ENCODE measurements at regions not wholly inside any gene's neighbourhood (a gene's known extent, or its start where the extent isn't known, plus 50 kb on each side); places are given as distances from the start of the nearest gene placed in this dataset.

- no peak overlapping the region for H3K4me3 ChIP-seq
- H3K9ac ChIP-seq (ENCODE audit: insufficient read length), result no peak overlapping the region
- TF ChIP-seq FOXP2 (optimal IDR thresholded peaks at IDR 0.05; ENCODE audit: control extremely low read depth, extremely low read length, insufficient read depth), result no peak
- no peaks in the 10 kb centered on the region for H3K36me3 ChIP-seq (ENCODE audit: insufficient read depth, low read length)
- no peaks in the 10 kb centered on the region for H3K9me3 ChIP-seq (ENCODE audit: low read depth, low read length)
- no peak for DNase-seq (ENCODE audit: low read depth, low spot score)
- H3K27ac ChIP-seq, result no peak overlapping the region
These were observed 131.7 kb downstream of the TEX36 start for GRCh38 chr10:125551247-125551646.

- Histone ChIP-seq H3K4me3 (no peak overlapping the region), H3K9ac (ENCODE audit: insufficient read length) (no peak overlapping the region), H3K9me3 (ENCODE audit: low read depth, low read length) (no peaks in the 10 kb centered on the region), H3K27ac (no peak overlapping the region), H3K36me3 (ENCODE audit: insufficient read depth, low read length) (no peaks in the 10 kb centered on the region)
- DNase-seq (ENCODE audit: low read depth, low spot score), result no peak
- TF ChIP-seq EZH2 (IDR thresholded peaks at IDR 0.05), result no peak
- TF ChIP-seq POLR2AphosphoS5 (IDR thresholded peaks at IDR 0.05; ENCODE audit: borderline replicate concordance, low read depth, low read length), result no peak
- no peak for TF ChIP-seq FOXP2 (optimal IDR thresholded peaks at IDR 0.05; ENCODE audit: control extremely low read depth, extremely low read length, insufficient read depth)
These were observed 132.6 kb downstream of the TEX36 start for GRCh38 chr10:125550362-125550761.

- no peaks in the 10 kb centered on the region for H3K36me3 ChIP-seq (ENCODE audit: insufficient read depth, low read length)
- TF ChIP-seq POLR2AphosphoS5 (IDR thresholded peaks at IDR 0.05; ENCODE audit: borderline replicate concordance, low read depth, low read length), result no peak
- no peak for TF ChIP-seq FOXP2 (optimal IDR thresholded peaks at IDR 0.05; ENCODE audit: control extremely low read depth, extremely low read length, insufficient read depth)
- TF ChIP-seq EZH2 (IDR thresholded peaks at IDR 0.05), result no peak
- no peaks in the 10 kb centered on the region for H3K9me3 ChIP-seq (ENCODE audit: low read depth, low read length)
- no peak overlapping the region for H3K27ac ChIP-seq
- no peak for DNase-seq (ENCODE audit: low read depth, low spot score)
- no peak overlapping the region for H3K4me3 ChIP-seq
- no peak overlapping the region for H3K9ac ChIP-seq (ENCODE audit: insufficient read length)
These were observed 133.3 kb downstream of the TEX36 start for GRCh38 chr10:125549653-125550052.

- Histone ChIP-seq H3K36me3 (ENCODE audit: insufficient read depth, low read length) (no peaks in the 10 kb centered on the region), H3K9me3 (ENCODE audit: low read depth, low read length) (no peaks in the 10 kb centered on the region), H3K27ac (no peak overlapping the region), H3K4me3 (no peak overlapping the region), H3K9ac (ENCODE audit: insufficient read length) (no peak overlapping the region)
- no peak for DNase-seq (ENCODE audit: low read depth, low spot score)
- TF ChIP-seq FOXP2 (optimal IDR thresholded peaks at IDR 0.05; ENCODE audit: control extremely low read depth, extremely low read length, insufficient read depth), result no peak
- no peak for TF ChIP-seq POLR2AphosphoS5 (IDR thresholded peaks at IDR 0.05; ENCODE audit: borderline replicate concordance, low read depth, low read length)
- TF ChIP-seq EZH2 (IDR thresholded peaks at IDR 0.05), result no peak
These were observed 134.1 kb downstream of the TEX36 start for GRCh38 chr10:125548878-125549277.

- TF ChIP-seq FOXP2 (optimal IDR thresholded peaks at IDR 0.05; ENCODE audit: control extremely low read depth, extremely low read length, insufficient read depth) (no peak), POLR2AphosphoS5 (IDR thresholded peaks at IDR 0.05; ENCODE audit: borderline replicate concordance, low read depth, low read length) (no peak), EZH2 (IDR thresholded peaks at IDR 0.05) (no peak)
- no peak for DNase-seq (ENCODE audit: low read depth, low spot score)
- Histone ChIP-seq H3K9ac (ENCODE audit: insufficient read length) (no peak overlapping the region), H3K9me3 (ENCODE audit: low read depth, low read length) (no peaks in the 10 kb centered on the region), H3K36me3 (ENCODE audit: insufficient read depth, low read length) (no peaks in the 10 kb centered on the region), H3K4me3 (no peak overlapping the region), H3K27ac (no peak overlapping the region)
These were observed 134.6 kb downstream of the TEX36 start for GRCh38 chr10:125548356-125548755.

- Histone ChIP-seq H3K4me3 (no peak overlapping the region), H3K27ac (no peak overlapping the region), H3K9me3 (ENCODE audit: low read depth, low read length) (no peaks in the 10 kb centered on the region), H3K36me3 (ENCODE audit: insufficient read depth, low read length) (no peaks in the 10 kb centered on the region), H3K9ac (ENCODE audit: insufficient read length) (no peak overlapping the region)
- no peak for TF ChIP-seq EZH2 (IDR thresholded peaks at IDR 0.05)
- no peak for TF ChIP-seq FOXP2 (optimal IDR thresholded peaks at IDR 0.05; ENCODE audit: control extremely low read depth, extremely low read length, insufficient read depth)
- no peak for DNase-seq (ENCODE audit: low read depth, low spot score)
These were observed 135.8 kb downstream of the TEX36 start for GRCh38 chr10:125547010-125547650.

- no peak overlapping the region for H3K4me3 ChIP-seq
- DNase-seq (ENCODE audit: low read depth, low spot score), result no peak
- no peak overlapping the region for H3K27ac ChIP-seq
- no peaks in the 10 kb centered on the region for H3K9me3 ChIP-seq (ENCODE audit: low read depth, low read length)
- H3K36me3 ChIP-seq (ENCODE audit: insufficient read depth, low read length), result no peaks in the 10 kb centered on the region
- no peak overlapping the region for H3K9ac ChIP-seq (ENCODE audit: insufficient read length)
- TF ChIP-seq POLR2AphosphoS5 (IDR thresholded peaks at IDR 0.05; ENCODE audit: borderline replicate concordance, low read depth, low read length), result no peak
- no peak for TF ChIP-seq FOXP2 (optimal IDR thresholded peaks at IDR 0.05; ENCODE audit: control extremely low read depth, extremely low read length, insufficient read depth)
- TF ChIP-seq EZH2 (IDR thresholded peaks at IDR 0.05), result no peak
These were observed 139.2 kb downstream of the TEX36 start for GRCh38 chr10:125543796-125544195.

GRCh38 chr10:125538947-125539731 is 143.8 kb downstream of the TEX36 start:
- Histone ChIP-seq H3K9me3 (ENCODE audit: low read depth, low read length) (no peaks in the 10 kb centered on the region), H3K27ac (no peak overlapping the region), H3K36me3 (ENCODE audit: insufficient read depth, low read length) (no peaks in the 10 kb centered on the region), H3K4me3 (no peak overlapping the region), H3K9ac (ENCODE audit: insufficient read length) (no peak overlapping the region)
- TF ChIP-seq EZH2 (IDR thresholded peaks at IDR 0.05) (no peak), FOXP2 (optimal IDR thresholded peaks at IDR 0.05; ENCODE audit: control extremely low read depth, extremely low read length, insufficient read depth) (no peak), POLR2AphosphoS5 (IDR thresholded peaks at IDR 0.05; ENCODE audit: borderline replicate concordance, low read depth, low read length) (no peak)
- no peak for DNase-seq (ENCODE audit: low read depth, low spot score)

All from SK-N-MC (cell line).